H4 (cell line): ENCODE measurements at regions not wholly inside any gene's neighbourhood (a gene's known extent, or its start where the extent isn't known, plus 50 kb on each side); places are given as distances from the start of the nearest gene placed in this dataset.
A peak's percentile ranks its signal among the peaks of the same experiment; 100 is the strongest.

Experiments used
- DNase-seq: peaks from one replicate; pipeline ENCODE4 v3.0.0-alpha.2; 2015; ENCODE audit warnings: low spot score

GRCh38 chr6:91812596-91813274 lies 1225.9 kb upstream of the MAP3K7 start:
- peak; percentile 3 for DNase-seq

DNA sequence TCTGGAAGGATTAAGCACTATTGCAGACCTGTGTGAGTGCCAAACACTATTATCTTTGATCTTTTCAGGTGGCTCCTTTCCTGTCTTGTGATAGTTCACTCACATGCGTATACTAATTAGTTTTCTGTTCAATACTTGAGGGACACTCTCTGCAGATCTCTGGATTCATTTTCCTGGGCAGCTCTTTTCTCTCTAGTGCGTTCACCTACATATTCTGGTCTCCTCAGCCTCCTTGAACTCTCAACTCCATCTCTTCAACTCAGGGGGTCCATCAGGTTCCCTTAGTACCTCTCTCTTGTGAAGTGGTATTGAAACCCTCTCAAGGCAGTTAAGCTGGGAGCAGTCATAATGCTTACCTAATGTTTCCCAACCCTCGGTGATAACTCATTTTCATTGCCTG lies 1218.1 kb upstream of the MAP3K7 start:
- no peak for DNase-seq

DNA sequence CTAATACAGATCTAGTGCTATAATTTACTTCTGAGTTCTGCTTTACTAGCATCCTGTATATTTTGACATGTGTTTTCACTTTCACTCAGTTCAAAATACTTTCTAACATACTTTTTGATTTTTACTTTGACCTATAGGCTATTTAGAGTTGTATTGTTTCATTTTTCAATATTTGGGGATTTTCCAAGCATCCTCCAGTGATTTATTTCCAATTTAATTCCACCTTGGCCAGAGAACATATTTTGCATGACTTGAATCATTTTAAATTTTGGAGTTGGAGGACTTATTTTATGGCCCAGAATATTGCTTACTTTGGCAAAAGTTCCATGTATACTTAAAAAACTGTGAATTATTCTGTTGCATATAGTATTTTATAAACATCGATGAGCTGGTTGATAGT lies 1215.6 kb upstream of the MAP3K7 start:
- no peak for DNase-seq

DNA sequence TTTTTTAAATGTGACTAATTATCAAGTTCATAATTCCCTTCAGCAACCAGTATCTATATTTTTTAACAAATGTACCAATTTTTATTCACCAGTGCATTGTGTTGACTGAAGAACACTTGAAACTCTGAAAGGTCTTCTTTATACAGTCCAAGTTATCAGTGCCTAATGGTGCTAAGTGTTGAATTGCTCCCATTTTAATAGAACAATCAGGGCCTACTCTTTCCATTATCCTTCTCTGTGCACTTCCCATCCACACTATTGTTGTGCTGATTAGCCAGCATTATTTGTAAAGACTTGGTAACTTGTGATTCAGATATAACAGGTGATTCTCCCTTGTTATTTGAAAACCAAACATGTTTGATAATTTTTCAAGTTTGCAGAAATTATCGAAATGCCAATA lies 1209.7 kb upstream of the MAP3K7 start:
- no peak for DNase-seq

DNA sequence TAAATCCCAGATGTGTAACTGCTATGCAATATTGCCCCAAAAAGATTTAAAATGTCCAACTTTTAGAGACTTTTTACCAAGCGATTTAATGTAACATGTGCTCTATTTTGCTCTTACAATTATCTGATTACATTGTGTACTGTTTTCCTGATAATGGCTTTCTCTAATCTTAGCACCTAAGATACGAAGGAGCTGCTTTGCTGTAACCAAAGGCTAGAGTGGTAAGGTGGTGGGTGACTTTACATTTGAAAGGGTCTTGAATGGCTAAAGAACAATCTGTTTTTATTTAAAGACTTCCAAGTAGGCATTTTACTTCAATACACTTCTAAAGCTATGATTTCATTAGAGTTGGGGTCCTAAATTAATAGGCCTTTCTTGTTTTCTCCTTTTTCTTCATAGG lies 1201.6 kb upstream of the MAP3K7 start:
- DNase-seq = no peak

GRCh38 chr6:91786474-91787184 lies 1199.8 kb upstream of the MAP3K7 start:
- DNase-seq = no peak

- DNase-seq = peak; percentile 2
Measured at GRCh38 chr6:91782802-91783201, 1195.9 kb upstream of the MAP3K7 start.

DNA sequence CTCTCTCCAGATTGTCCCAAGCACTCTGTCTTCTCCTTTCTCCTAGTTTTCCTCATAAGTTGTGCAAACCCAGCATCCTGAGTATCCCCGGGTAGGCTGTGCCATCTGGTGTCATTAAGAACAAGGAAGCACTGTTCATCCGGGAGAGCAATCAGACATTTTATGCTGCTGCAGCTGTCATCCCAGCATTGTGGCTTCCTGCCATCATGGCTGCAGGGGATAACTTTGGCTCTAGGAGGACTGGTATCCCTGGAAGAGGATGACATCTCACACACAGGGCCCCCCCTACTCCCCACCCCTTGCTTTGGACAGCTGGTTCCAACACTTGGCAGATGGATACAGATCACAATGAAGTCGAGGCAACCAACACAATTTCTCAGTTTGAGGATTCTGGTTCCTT lies 1195.1 kb upstream of the MAP3K7 start:
- peak; percentile 2 for DNase-seq

DNA sequence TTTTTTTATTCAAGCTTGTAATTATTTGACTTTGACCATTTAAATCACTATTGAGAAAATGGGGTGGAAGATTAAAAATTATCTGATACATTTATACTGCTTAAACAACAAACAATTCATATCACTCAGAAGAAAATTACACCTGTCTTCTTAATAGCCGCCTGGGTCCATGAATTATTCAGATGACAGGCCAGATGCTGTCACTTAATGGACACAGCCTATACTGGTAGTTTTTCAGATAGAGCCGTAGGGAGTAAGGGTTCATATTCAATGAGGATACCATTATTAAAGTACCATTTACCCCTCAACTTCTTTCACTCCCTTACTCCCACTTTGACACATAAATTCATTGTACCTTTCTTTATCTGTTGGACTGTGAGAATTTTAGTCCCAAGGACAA lies 1193.4 kb upstream of the MAP3K7 start:
- DNase-seq = no peak

DNA sequence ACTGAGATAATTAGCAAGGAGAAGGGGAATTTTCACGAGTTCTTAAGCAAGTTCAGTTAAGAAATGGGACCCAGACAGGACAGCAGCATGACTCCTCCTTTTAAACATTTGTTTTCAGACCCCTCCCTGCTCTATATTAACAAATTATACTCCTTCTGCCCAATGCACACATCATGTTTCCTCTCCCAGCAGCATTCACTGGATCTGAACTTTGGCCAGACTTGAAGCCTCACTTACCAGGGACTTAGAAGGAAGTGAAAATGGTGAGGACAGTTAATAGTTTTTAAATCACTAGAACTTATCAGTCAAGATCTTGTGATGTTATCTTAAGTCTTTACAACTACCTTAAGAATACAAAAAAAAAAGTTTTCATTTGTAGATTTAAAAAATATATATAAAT lies 1174.7 kb upstream of the MAP3K7 start:
- DNase-seq = no peak

GRCh38 chr6:91754691-91755090 lies 1167.8 kb upstream of the MAP3K7 start:
- DNase-seq = no peak

- DNase-seq = no peak
Measured at GRCh38 chr6:91751526-91751925, 1164.7 kb upstream of the MAP3K7 start.

DNA sequence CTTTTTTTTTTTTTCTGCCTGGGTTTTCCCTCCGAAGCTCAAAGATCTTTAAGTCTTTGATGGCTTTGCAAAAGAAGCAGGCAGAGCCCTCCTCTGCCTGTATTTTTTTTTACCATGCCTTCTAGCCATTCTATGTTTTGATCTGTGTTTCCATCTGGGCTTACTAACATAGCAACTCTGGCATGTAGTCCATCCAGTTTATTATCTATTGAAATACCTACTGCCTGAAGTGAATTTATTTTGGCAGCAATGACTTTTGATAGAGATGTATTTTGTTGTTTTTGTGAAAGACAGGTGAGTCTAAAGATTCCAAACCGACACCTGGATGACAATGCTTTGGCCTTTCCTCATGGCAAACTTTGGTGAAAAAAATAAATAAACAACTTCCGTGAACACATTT lies 1157.7 kb upstream of the MAP3K7 start:
- DNase-seq = no peak

- DNase-seq = no peak
Measured at GRCh38 chr6:91743756-91744155, 1156.9 kb upstream of the MAP3K7 start.

- no peak for DNase-seq
Measured at GRCh38 chr6:91731939-91732338, 1145.1 kb upstream of the MAP3K7 start.

DNA sequence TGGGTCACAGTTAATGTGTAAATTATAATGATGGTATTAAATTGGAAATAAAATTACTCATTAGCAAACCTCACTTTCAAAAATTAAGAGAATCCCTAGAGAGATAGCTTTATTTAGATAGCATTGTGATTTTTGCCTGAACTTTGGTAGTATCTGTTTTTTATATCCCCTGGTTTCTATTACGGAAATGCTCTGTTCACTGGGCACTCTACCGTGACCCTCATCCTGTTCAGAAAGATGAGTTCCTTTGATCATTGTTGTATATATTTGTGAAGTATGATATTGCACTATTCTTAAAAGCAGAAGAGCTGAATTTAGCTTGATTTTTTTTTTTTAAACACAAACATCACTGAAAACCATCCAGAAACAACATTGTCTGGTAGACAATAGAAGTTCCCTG lies 1143.8 kb upstream of the MAP3K7 start:
- no peak for DNase-seq

DNA sequence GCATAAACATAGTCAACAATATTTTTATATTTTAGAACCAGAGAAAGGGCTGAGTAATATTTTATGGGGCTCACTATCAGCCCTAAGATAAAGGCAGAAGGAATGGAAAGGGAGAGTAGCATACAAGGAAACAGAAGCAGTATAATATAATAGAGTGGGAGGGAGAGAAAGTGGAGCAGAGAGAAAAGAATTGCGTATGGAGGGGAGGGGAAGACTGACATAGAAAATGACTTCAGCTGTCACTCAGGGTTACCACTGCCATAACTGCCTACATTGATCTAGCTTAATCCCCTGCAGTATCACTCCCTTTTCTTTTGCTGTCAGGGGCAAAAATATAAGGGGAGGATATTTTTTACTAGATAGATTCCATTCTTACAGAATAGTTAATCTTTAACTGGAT lies 1133.5 kb upstream of the MAP3K7 start:
- no peak for DNase-seq

GRCh38 chr6:91719414-91719813 lies 1132.5 kb upstream of the MAP3K7 start:
- DNase-seq = no peak

DNA sequence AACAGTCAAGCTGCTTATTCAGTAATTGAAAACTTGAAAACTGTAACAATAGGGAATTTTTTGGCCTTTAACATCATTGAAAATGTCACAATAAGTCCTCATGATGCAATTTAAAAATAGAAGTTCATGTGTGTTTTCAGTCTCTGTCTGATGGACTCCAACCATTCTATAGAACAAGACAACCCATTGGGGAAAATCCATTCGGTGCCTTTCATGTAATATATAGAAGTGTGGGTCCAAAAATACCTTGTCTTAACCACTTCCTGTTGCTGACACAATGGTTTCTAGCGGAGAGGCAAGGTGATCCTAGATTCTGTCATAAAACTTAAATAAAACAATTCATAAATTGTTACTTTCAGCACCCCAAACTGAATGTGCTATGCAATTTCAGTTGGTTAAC lies 1131.3 kb upstream of the MAP3K7 start:
- DNase-seq = no peak

GRCh38 chr6:91717094-91717493 lies 1130.2 kb upstream of the MAP3K7 start:
- DNase-seq = no peak

DNA sequence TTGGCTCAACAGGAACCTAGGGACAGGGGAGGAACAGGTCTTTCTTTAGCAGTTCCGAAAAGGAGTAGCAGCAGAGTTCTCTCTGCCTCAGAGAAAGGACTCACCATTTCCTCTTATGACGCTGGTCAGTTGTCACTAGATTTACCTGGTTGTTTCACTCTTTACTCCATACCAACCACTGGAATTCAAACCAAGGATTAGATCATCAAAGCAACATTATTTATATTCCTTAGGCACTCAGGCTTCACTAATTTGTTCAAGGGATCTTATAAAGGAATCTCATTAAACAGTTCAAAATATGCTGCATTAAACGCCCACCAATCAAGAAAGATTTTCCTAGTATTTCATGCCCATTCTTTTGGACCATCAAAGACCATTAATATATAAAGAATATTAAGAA lies 1129.5 kb upstream of the MAP3K7 start:
- no peak for DNase-seq

DNA sequence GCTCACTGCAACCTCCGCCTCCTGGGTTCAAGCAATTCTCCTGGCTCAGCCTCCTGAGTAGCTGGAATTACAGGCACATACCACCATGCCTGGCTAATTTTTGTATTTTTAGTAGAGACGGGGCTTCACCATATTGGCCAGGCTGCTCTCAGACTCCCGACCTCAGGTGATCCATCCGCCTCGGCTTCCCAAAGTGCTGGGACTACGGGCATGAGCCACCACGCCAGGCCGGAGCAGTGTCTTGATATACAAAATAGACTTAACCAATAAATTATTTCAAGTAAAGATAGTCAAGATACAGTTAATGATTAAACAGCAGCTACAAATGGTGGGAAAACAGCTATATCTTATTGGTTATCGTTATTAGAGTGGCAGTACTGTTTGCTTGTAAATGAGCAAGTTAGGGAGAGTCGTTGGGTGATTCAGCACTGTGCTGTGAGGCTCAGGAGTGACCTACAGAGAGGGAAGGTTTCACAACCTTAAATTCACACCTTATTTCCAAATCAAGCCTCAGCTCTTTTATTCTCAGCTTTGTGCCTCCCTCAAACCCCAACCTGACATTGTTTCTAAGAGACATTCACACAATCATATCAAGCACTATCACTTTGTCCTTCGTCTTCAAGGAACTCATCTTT lies 1128.4 kb upstream of the MAP3K7 start:
- no peak for DNase-seq

DNA sequence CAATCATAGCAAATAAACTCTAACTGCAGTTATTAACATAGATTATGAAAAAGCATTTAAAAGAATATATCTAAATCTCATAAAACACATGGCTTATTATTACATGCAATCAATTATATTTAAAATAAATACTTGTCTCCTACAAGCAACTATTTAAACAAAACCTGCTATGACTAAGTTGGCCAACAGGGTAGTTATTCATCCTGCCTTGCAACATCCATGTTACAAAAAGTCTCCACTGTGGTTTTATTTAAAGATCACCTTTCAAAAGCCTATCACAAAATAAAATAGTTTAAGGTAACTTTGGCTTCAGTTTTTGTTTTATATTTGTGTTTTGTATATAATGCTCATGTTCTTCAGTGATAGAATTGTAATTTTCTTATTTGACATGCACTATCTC lies 1127.0 kb upstream of the MAP3K7 start:
- no peak for DNase-seq
